ENCODE measurements at regions not wholly inside any gene's neighbourhood (a gene's known extent, or its start where the extent isn't known, plus 50 kb on each side); places are given as distances from the start of the nearest gene placed in this dataset.
"Not testable (repeated sequence)": the region's sequence is repeated elsewhere in the genome, so short reads cannot be mapped to it uniquely, and the experiment has no call there.

GRCh38 chr2:61643153-61643552 lies 105.0 kb upstream of the XPO1 start:
- not testable (repeated sequence) for H3K4me3 Mint-ChIP-seq; H3K27ac Mint-ChIP-seq; H3K36me3 Mint-ChIP-seq; DNase-seq; H3K27me3 Mint-ChIP-seq; ATAC-seq (replicated peaks); H3K4me1 Mint-ChIP-seq; H3K9me3 Mint-ChIP-seq

DNA sequence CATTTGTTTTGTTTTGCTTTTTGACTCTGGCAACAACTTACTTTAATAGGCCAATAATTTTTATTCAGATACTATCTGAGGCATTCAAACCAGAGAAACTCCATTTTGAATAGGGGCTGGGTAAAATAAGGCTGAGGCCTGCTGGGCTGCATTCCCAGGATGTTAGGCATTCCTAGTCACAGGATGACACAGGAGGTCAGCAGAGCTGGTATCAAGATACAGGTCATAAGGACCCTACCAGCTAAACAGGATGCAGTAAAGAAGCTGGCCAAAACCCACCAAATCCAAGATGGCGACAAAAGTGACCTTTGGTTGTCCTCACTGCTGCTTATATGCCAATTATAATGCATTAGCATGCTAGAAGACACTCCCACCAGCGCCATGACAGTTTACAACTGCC lies 102.2 kb upstream of the XPO1 start:
- ATAC-seq (replicated peaks) = no peak
- Mint-ChIP-seq H3K9me3 (no peaks in the 10 kb centered on the region), H3K4me3 (no peak overlapping the region), H3K36me3 (no peaks in the 10 kb centered on the region), H3K4me1 (no peaks in the 10 kb centered on the region), H3K27ac (no peak overlapping the region), H3K27me3 (no peaks in the 10 kb centered on the region)
- DNase-seq = no peak

DNA sequence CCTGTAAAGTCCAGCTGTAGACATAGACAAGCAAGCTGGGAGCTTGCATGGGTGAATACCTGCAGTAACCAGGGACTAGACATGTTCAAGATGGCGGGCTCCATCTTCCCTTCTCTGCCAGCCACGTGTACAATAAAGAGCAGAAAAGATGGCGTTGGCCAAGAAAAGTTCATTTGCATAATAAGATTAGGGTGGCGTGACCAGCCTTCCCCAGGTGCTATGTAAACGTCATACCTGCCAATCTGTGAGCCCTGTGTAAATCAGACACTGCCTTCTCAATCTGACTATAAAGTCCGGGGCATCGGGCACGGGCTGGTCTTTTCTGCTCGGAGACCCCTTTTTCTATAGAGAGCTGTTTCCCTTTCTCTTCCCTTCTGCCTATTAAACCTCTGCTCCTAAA lies 101.6 kb upstream of the XPO1 start:
- Mint-ChIP-seq H3K9me3 (no peaks in the 10 kb centered on the region), H3K27me3 (no peaks in the 10 kb centered on the region), H3K4me1 (no peaks in the 10 kb centered on the region), H3K4me3 (no peak overlapping the region), H3K27ac (no peak overlapping the region), H3K36me3 (no peaks in the 10 kb centered on the region)
- ATAC-seq (replicated peaks) = no peak
- no peak for DNase-seq

DNA sequence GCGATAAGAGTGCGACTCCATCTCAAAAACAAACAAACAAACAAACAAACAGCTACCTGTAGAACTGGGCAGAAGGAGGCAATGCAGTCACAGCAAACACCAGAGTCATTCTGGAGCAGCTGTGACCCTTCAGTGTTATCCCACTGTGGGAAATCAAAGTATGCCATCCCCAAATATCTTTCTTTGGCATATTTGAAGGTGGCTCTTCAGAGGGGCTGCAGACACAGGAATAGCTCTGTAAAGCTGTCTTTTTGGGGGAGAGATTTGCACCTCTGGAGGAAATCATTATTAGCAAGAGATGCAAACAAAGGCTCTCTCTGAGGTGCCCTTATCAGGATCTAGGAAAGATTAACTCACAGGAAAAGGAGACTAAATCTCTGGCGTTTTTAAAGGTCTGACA lies 98.5 kb upstream of the XPO1 start:
- DNase-seq = no peak
- H3K27ac Mint-ChIP-seq = no peak overlapping the region
- H3K27me3 Mint-ChIP-seq = no peaks in the 10 kb centered on the region
- no peaks in the 10 kb centered on the region for H3K36me3 Mint-ChIP-seq
- H3K4me3 Mint-ChIP-seq = no peak overlapping the region
- ATAC-seq (replicated peaks) = no peak
- H3K9me3 Mint-ChIP-seq = no peaks in the 10 kb centered on the region
- H3K4me1 Mint-ChIP-seq = no peaks in the 10 kb centered on the region

DNA sequence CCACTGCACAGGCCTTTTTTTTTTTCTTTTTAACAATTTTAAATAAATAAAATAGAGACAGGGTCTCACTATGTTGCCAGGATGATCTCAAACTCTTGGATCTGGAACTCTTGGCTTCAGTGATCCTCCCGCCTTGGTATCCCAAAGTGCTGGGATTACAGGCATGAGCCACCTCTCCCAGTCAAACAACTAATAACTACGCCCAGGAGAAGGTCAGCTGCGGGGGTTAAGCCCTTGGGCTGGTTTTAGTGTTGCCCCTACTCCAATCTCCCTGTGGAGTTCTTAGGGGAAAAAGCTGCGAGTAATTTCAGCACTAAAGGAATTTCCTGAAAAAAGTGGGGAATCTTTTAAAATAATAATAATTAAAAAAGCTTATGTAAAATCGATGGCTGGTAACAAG lies 96.4 kb upstream of the XPO1 start:
- no peak overlapping the region for H3K27ac Mint-ChIP-seq

DNA sequence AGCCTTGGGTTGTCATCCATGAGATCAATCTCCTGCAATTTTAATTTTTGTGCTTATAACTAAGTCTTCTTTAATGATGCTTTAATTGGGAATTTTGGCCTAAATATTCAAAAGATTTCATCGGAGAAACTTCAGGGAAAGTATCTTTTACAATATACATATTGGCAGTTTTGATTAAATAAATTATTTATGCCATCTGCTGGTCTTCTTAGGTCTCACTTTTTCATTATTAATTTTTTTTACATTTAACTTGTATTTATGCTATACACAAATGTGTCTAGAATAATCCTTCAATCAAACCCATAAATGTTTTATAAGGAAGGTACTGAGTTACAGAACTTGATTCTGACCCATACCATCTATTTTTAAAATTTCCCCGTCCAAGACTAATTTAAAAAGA lies 95.1 kb upstream of the XPO1 start:
- Mint-ChIP-seq H3K9me3 (no peaks in the 10 kb centered on the region), H3K4me1 (no peaks in the 10 kb centered on the region), H3K27ac (no peak overlapping the region), H3K4me3 (no peak overlapping the region), H3K27me3 (no peaks in the 10 kb centered on the region), H3K36me3 (no peaks in the 10 kb centered on the region)
- ATAC-seq (replicated peaks) (no peak), DNase-seq (no peak)

More for the DNA sequence above, 96.4 kb upstream of the XPO1 start:
- DNase-seq = no peak
- ATAC-seq (replicated peaks) = no peak
- Mint-ChIP-seq H3K36me3 (no peaks in the 10 kb centered on the region), H3K4me3 (no peak overlapping the region), H3K27me3 (no peaks in the 10 kb centered on the region), H3K9me3 (no peaks in the 10 kb centered on the region), H3K4me1 (no peaks in the 10 kb centered on the region)

DNA sequence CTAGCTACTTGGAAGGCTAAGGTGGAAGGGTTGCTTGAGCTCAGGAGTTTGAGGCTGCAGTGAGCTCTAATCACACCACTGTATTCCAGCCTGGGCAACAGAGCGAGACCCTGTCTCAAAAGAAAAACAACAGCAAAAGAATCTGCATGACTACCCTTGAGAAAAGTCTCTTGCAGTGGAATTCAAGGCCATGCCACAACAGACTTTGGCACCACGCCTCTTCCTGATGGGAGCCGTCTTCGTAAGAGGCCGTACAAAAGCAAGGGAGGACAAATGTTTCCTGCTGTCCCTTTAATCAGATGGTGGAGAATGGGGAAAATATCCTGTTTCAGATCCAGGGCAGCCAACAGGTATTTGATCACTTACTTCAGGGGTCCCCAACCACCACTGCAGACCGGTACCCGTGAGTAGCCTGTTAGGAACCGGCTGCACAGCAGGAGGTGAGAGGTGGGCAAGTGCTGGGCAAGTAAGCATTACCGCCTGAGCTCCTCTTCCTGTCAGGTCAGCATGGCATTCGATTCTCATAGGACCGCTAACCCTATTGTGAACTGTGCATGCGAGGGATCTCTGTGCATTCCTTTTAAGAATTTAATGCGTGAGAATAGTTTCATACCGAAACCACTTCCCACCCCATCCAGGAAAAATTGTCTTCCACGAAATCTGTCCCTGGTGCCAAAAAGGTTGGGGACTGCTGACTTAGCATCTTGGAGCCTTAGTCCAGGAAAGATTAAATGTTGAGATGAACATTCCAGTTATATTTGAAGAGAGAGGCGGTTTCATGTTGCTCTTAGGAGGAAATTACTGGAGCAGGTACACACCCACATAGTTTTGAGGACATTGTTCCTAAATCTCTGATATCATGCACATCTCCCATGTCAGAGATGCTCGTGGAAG lies 94.4 kb upstream of the XPO1 start:
- Mint-ChIP-seq H3K36me3 (no peaks in the 10 kb centered on the region), H3K4me1 (no peaks in the 10 kb centered on the region), H3K4me3 (no peak overlapping the region), H3K9me3 (peaks cover 0 to 1% of the 10 kb centered on the region in 2 donors), H3K27me3 (no peaks in the 10 kb centered on the region), H3K27ac (no peak overlapping the region)
- DNase-seq (no peak), ATAC-seq (replicated peaks) (no peak)

- Mint-ChIP-seq H3K27me3 (no peaks in the 10 kb centered on the region), H3K9me3 (peaks cover 0 to 1% of the 10 kb centered on the region in 2 donors), H3K36me3 (no peaks in the 10 kb centered on the region), H3K27ac (no peak overlapping the region), H3K4me1 (no peaks in the 10 kb centered on the region), H3K4me3 (no peak overlapping the region)
- no peak for DNase-seq
- ATAC-seq (replicated peaks) = no peak
Observed at GRCh38 chr2:61631321-61631720, 93.2 kb upstream of the XPO1 start.

GRCh38 chr2:61626827-61627226 lies 88.7 kb upstream of the XPO1 start:
- Mint-ChIP-seq H3K27me3 (no peaks in the 10 kb centered on the region), H3K4me1 (no peaks in the 10 kb centered on the region), H3K9me3 (peaks cover 0 to 1% of the 10 kb centered on the region in 2 donors), H3K4me3 (no peak overlapping the region), H3K36me3 (no peaks in the 10 kb centered on the region), H3K27ac (no peak overlapping the region)
- ATAC-seq (replicated peaks) (no peak), DNase-seq (no peak)

DNA sequence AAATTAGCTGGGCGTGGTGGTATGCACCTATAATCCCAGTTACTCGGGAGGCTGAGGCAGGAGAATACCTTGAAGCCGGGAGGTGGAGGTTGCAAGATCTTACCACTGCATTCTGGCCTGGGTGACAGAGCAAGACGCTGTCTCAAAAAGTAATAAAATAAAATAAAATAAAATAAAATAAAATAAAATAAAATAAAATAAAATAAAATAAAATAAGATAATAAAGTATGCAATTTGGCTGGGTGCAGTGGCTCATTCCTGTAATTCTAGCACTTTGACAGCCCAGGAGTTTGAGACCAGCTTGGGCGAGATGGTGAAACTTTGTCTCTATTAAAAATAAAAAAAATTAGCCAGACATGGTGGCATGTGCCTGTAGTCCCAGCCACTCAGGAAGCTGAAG lies 85.6 kb upstream of the XPO1 start:
- ATAC-seq (replicated peaks) (no peak), DNase-seq (no peak)
- Mint-ChIP-seq H3K27ac (no peak overlapping the region), H3K4me3 (no peak overlapping the region), H3K27me3 (no peaks in the 10 kb centered on the region), H3K36me3 (no peaks in the 10 kb centered on the region), H3K4me1 (no peaks in the 10 kb centered on the region), H3K9me3 (peaks cover 0 to 1% of the 10 kb centered on the region in 2 donors)

- ATAC-seq (replicated peaks) (no peak), DNase-seq (no peak)
- Mint-ChIP-seq H3K36me3 (no peaks in the 10 kb centered on the region), H3K9me3 (no peaks in the 10 kb centered on the region), H3K27ac (no peak overlapping the region), H3K4me1 (no peaks in the 10 kb centered on the region), H3K27me3 (no peaks in the 10 kb centered on the region), H3K4me3 (no peak overlapping the region)
Observed at GRCh38 chr2:61620244-61621159, 82.3 kb upstream of the XPO1 start.

- Mint-ChIP-seq H3K9me3 (no peaks in the 10 kb centered on the region), H3K4me3 (no peak overlapping the region), H3K4me1 (no peaks in the 10 kb centered on the region), H3K27ac (no peak overlapping the region), H3K36me3 (no peaks in the 10 kb centered on the region), H3K27me3 (no peaks in the 10 kb centered on the region)
- DNase-seq (no peak), ATAC-seq (replicated peaks) (no peak)
Observed at GRCh38 chr2:61619561-61619960, 81.4 kb upstream of the XPO1 start.

DNA sequence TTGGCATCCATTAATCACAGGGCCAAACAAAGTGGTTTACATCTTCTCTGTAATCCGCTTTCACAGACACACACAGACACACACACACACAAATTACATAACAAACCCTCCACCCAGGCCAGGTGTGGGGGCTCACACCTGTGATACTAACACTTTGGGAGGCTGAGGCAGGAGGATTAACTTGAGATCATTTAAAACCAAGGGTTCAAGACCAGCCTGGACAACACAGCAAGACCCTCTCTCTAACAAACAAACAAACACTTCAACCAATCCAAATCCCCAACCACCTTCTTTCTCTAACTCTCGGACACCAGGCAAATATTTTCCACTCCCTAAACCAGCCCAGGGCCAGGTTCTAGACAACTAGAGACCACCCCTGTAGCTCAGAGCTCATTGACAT lies 79.5 kb upstream of the XPO1 start:
- no peaks in the 10 kb centered on the region for H3K4me1 Mint-ChIP-seq

GRCh38 chr2:61605245-61605644 lies 67.1 kb upstream of the XPO1 start:
- Mint-ChIP-seq H3K36me3 (no peaks in the 10 kb centered on the region), H3K4me3 (no peak overlapping the region), H3K9me3 (no peaks in the 10 kb centered on the region), H3K4me1 (no peaks in the 10 kb centered on the region), H3K27ac (no peak overlapping the region), H3K27me3 (no peaks in the 10 kb centered on the region)
- no peak for ATAC-seq (replicated peaks)
- no peak for DNase-seq

More for the DNA sequence above, 79.5 kb upstream of the XPO1 start:
- Mint-ChIP-seq H3K27ac (no peak overlapping the region), H3K36me3 (no peaks in the 10 kb centered on the region), H3K27me3 (no peaks in the 10 kb centered on the region), H3K4me3 (no peak overlapping the region), H3K9me3 (no peaks in the 10 kb centered on the region)
- ATAC-seq (replicated peaks) (no peak), DNase-seq (no peak)

DNA sequence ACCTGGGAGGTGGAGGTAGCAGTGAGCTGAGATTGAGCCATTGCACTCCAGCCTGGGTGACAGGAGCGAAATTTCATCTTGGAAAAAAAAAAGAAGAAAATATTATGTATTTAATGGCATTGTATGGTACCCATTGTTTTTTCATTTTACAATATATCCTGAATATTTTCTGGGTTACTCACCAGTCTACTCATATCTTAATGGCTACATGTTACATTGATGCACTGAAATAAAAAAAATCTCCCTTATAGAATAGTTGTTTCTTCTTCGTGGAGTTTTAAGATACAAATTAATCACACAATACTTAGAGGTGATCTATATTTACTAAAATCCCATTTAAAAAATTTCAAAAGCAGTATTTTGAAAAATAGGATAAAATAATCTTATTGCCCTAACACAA lies 66.3 kb upstream of the XPO1 start:
- Mint-ChIP-seq H3K4me1 (no peaks in the 10 kb centered on the region), H3K36me3 (no peaks in the 10 kb centered on the region), H3K4me3 (no peak overlapping the region), H3K9me3 (no peaks in the 10 kb centered on the region), H3K27ac (no peak overlapping the region), H3K27me3 (no peaks in the 10 kb centered on the region)
- DNase-seq = no peak
- ATAC-seq (replicated peaks) = no peak
